HEK293 (cell line): ENCODE measurements at regions not wholly inside any gene's neighbourhood (a gene's known extent, or its start where the extent isn't known, plus 50 kb on each side); places are given as distances from the start of the nearest gene placed in this dataset.

ENCODE experiments used
- GLIS2 ChIP-seq: fragments of 450-650 bp; formaldehyde crosslinking; IDR thresholded peaks from 2 replicates; pipeline ENCODE4 v1.5.1; 2016; ENCODE audit warnings: missing biosample characterization, missing genetic modification characterization
- YY1 ChIP-seq: fragments of 450-650 bp; formaldehyde crosslinking; IDR thresholded peaks from 2 replicates; pipeline ENCODE4 v1.5.1; 2018; ENCODE audit warnings: missing biosample characterization, missing genetic modification characterization
- ZNF274 ChIP-seq, 2 experiments: fragments of 200-500 bp in 1 of 2; fragments of 450-650 bp in 1 of 2; sonication (Bioruptor generic) in 1 of 2; formaldehyde crosslinking in 1 of 2; IDR thresholded peaks; 2 replicates each; pipeline versions ENCODE4 v1.5.1 to v1.6.1; 2014 to 2016; ENCODE audit warnings: borderline replicate concordance in 1 of 2, inconsistent platforms in 1 of 2, low read length in 1 of 2, missing biosample characterization in 1 of 2, missing genetic modification characterization in 1 of 2
- ZNF324 ChIP-seq: fragments of 450-650 bp; formaldehyde crosslinking; IDR thresholded peaks from 2 replicates; pipeline ENCODE4 v1.5.1; 2016; ENCODE audit warnings: missing biosample characterization, missing genetic modification characterization
- TF ChIP-seq, protein P1 (sequence below): fragments of 450-650 bp; formaldehyde crosslinking; IDR thresholded peaks from 2 replicates; pipeline ENCODE4 v1.5.1; 2016; ENCODE audit warnings: missing biosample characterization, missing genetic modification characterization
- TF ChIP-seq, protein P2 (sequence below): fragments of 450-650 bp; formaldehyde crosslinking; IDR thresholded peaks from 2 replicates; pipeline ENCODE4 v1.5.1; 2016; ENCODE audit warnings: missing biosample characterization, missing genetic modification characterization

DNA sequence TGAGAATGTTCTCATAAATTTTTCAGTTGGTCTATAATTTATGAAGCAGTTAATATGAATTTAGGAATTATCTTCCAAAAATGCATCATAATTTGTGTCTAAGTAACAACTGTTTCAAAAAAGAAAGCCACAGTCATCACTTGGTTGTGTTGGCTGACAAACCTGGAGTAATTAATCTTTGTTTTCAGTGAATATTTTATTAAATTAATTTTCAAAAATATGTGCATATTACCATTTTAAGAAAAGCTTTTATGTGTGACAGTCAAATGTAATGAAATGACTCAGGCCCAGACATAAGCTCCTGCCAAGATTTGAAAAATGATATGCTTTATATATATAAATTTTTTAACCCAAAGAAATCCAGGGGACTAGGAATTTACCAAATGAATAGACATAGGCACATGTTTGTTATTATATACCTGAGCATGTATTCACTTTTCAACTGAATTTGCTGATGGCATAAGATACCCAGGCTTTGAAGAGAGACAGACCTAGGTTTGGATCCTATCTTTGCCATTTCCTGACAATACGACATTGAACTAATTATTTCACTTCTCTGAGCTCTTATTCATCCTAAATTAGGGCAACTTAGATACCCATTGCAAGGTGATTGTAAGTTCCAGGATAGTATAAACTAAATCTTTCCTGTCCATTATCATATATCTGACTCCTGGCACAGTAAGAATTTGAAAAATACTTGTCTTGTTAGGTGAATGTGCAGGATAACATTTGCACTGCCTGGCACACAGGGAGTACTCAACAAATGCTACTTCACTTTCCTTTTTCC lies 729.5 kb upstream of the ADGRL2 start:
- TF ChIP-seq, protein P1, sequence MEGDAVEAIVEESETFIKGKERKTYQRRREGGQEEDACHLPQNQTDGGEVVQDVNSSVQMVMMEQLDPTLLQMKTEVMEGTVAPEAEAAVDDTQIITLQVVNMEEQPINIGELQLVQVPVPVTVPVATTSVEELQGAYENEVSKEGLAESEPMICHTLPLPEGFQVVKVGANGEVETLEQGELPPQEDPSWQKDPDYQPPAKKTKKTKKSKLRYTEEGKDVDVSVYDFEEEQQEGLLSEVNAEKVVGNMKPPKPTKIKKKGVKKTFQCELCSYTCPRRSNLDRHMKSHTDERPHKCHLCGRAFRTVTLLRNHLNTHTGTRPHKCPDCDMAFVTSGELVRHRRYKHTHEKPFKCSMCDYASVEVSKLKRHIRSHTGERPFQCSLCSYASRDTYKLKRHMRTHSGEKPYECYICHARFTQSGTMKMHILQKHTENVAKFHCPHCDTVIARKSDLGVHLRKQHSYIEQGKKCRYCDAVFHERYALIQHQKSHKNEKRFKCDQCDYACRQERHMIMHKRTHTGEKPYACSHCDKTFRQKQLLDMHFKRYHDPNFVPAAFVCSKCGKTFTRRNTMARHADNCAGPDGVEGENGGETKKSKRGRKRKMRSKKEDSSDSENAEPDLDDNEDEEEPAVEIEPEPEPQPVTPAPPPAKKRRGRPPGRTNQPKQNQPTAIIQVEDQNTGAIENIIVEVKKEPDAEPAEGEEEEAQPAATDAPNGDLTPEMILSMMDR (tag by site-specific recombination) = no peak
- TF ChIP-seq GLIS2 (tag by site-specific recombination) (no peak), ZNF324 (tag by site-specific recombination) (no peak), ZNF274 (IDR thresholded peaks at IDR 0.05; ENCODE audit: low read length) (no peak), ZNF274 (tag by site-specific recombination; IDR thresholded peaks at IDR 0.05; ENCODE audit: borderline replicate concordance) (no peak), YY1 (tag by site-specific recombination) (no peak)
- TF ChIP-seq, protein P2, sequence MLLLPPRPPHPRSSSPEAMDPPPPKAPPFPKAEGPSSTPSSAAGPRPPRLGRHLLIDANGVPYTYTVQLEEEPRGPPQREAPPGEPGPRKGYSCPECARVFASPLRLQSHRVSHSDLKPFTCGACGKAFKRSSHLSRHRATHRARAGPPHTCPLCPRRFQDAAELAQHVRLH = no peak
